Fibroblast of lung (primary cell): ENCODE measurements at regions not wholly inside any gene's neighbourhood (a gene's known extent, or its start where the extent isn't known, plus 50 kb on each side); places are given as distances from the start of the nearest gene placed in this dataset.

Source experiments
- CTCF ChIP-seq, 2 donors: IDR thresholded peaks in 1 of 2; conservative IDR thresholded peaks in 1 of 2; 1 replicate in 1 of 2; 2 replicates in 1 of 2; pipeline ENCODE4 v1.5.1; 2011 to 2012; ENCODE audit warnings: low read length in 2 of 2, control low read depth in 1 of 2, inconsistent platforms in 1 of 2, low read depth in 1 of 2, mild to moderate bottlenecking in 1 of 2
- EZH2 ChIP-seq: IDR thresholded peaks from 2 replicates; pipeline ENCODE4 v1.5.1; 2012; ENCODE audit warnings: low read length, control low read depth, mild to moderate bottlenecking; ENCODE audit errors: missing control alignments

- no peak for TF ChIP-seq CTCF (conservative IDR thresholded peaks at IDR 0.05 in 1 of 2, IDR thresholded peaks at IDR 0.05 in 1 of 2; ENCODE audit: low read depth in 1 of 2, low read length in 2 of 2)
- TF ChIP-seq EZH2 = no peak
These were observed 269.0 kb downstream of the ZSWIM6 start for GRCh38 chr5:61600945-61601511.
